SU-DHL-6 (cell line): ENCODE measurements at regions not wholly inside any gene's neighbourhood (a gene's known extent, or its start where the extent isn't known, plus 50 kb on each side); places are given as distances from the start of the nearest gene placed in this dataset.

Experiments
- CTCF ChIP-seq: fragments of 200-600 bp; sonication (generic); IDR thresholded peaks from one replicate; pipeline ENCODE4 v1.5.1; 2017; ENCODE audit warnings: antibody characterized with exemption, mild to moderate bottlenecking, low read length, moderate library complexity; ENCODE audit not compliant: insufficient read depth, poor library complexity, severe bottlenecking
- EZH2phosphoT487 ChIP-seq: fragments of 200-600 bp; sonication (generic), shearing (Covaris generic); conservative IDR thresholded peaks from 2 replicates; pipeline ENCODE4 v1.6.1; 2018; ENCODE audit warnings: mild to moderate bottlenecking, antibody characterized with exemption, low read length, moderate library complexity, mixed read lengths

GRCh38 chr10:78193189-78193588 is 159.5 kb downstream of the RPS24 start:
- TF ChIP-seq CTCF (no peak), EZH2phosphoT487 (no peak)
